Kidney (tissue), 13 donors: ENCODE measurements at regions not wholly inside any gene's neighbourhood (a gene's known extent, or its start where the extent isn't known, plus 50 kb on each side); places are given as distances from the start of the nearest gene placed in this dataset.
A peak's percentile ranks its signal among the peaks of the same experiment; 100 is the strongest.

ENCODE experiments used
- DNase-seq, 5 donors: peaks; one replicate each; pipeline ENCODE4 v3.0.0-alpha.2; 2013 to 2020
- FAIRE-seq: peaks from 2 replicates; lab custom pipeline; 2012; peaks lifted over from hg19 to GRCh38; lab: Jason Lieb, UNC
- H3K27ac ChIP-seq, 2 donors: one replicate each; pipeline ENCODE4 v1.7.0; 2013; ENCODE audit warnings: low read depth in 2 of 2, low read length in 2 of 2, inconsistent platforms in 1 of 2
- H3K27me3 ChIP-seq: one replicate; pipeline ENCODE4 v1.7.1; 2013; ENCODE audit warnings: low read length, inconsistent platforms; ENCODE audit not compliant: control insufficient read depth, insufficient read depth
- H3K36me3 ChIP-seq, 3 donors: one replicate each; pipeline versions ENCODE4 v1.7.0 to v1.7.1; 2013; ENCODE audit warnings: low read length in 3 of 3, control low read depth in 1 of 3, inconsistent platforms in 1 of 3; ENCODE audit not compliant: insufficient read depth in 3 of 3, control insufficient read depth in 2 of 3
- H3K4me1 ChIP-seq, 3 donors: one replicate each; pipeline versions ENCODE4 v1.7.0 to v1.7.1; 2013; ENCODE audit warnings: low read length in 3 of 3, inconsistent platforms in 1 of 3, low read depth in 1 of 3; ENCODE audit not compliant: control insufficient read depth in 2 of 3, insufficient read depth in 2 of 3
- H3K4me3 ChIP-seq, 3 donors: one replicate each; pipeline versions ENCODE4 v1.7.0 to v1.8.1; 2013; ENCODE audit warnings: low read length in 3 of 3, control low read depth in 1 of 3, inconsistent platforms in 1 of 3
- H3K9ac ChIP-seq, 3 donors: one replicate each; pipeline versions ENCODE4 v1.7.0 to v1.7.1; 2013; ENCODE audit warnings: low read length in 3 of 3, control low read depth in 1 of 3, inconsistent platforms in 1 of 3
- H3K9me3 ChIP-seq, 3 donors: one replicate each; pipeline versions ENCODE4 v1.7.0 to v1.7.1; 2013; ENCODE audit warnings: low read length in 3 of 3, control low read depth in 1 of 3, inconsistent platforms in 1 of 3; ENCODE audit not compliant: control insufficient read depth in 2 of 3, insufficient read depth in 1 of 3
- CTCF ChIP-seq: IDR thresholded peaks from 3 replicates; pipeline ENCODE4 v1.5.1; 2012; ENCODE audit warnings: mild to moderate bottlenecking, moderate library complexity, borderline replicate concordance; ENCODE audit not compliant: insufficient read depth; ENCODE audit errors: extremely low read depth
- intact Hi-C: fragments of 100-400 bp; cut with DNase I; formaldehyde crosslinking; loops from one replicate; pipeline ENCODE4 v1.11.1; 2022
- donor health status: control.
- donor health status: control.
- donor health status: control.
- donor health status: control.
- donor health status: control.
- donor health status: DM: yes; HTN: yes; CAD: no.
- donor health status: Normal renal cell carcinoma (clear cell type).

GRCh38 chr7:53218730-53219504 lies 183.5 kb downstream of the POM121L12 start:
- no peaks in the 10 kb centered on the region for H3K36me3 ChIP-seq
- no peaks in the 10 kb centered on the region for H3K4me1 ChIP-seq
- no peak for FAIRE-seq
- peak overlapping the region in 1 of 3 donors; percentile 22 for H3K9ac ChIP-seq
- DNase-seq: peak; percentile 43 to 68 (median 54)
- peak overlapping the region; percentile 36 to 58 (median 53) for H3K4me3 ChIP-seq
- H3K27me3 ChIP-seq: no peaks in the 10 kb centered on the region
- peaks cover 0 to 15% (median 4%) of the 10 kb centered on the region in 3 donors for H3K9me3 ChIP-seq
- intact Hi-C loops: no loop called here
- no peak for TF ChIP-seq CTCF
- H3K27ac ChIP-seq: no peak overlapping the region

- H3K9me3 ChIP-seq: no peaks in the 10 kb centered on the region
- H3K9ac ChIP-seq: no peak overlapping the region
- no peaks in the 10 kb centered on the region for H3K4me1 ChIP-seq
- DNase-seq (no peak), FAIRE-seq (no peak)
- H3K27ac ChIP-seq: no peak overlapping the region
- no peaks in the 10 kb centered on the region for H3K36me3 ChIP-seq
- H3K4me3 ChIP-seq: no peak overlapping the region
- no peak for TF ChIP-seq CTCF
- intact Hi-C loops: no loop called here
- H3K27me3 ChIP-seq: no peaks in the 10 kb centered on the region
Observed at GRCh38 chr7:53229202-53229601, 193.8 kb downstream of the POM121L12 start.

GRCh38 chr7:53237344-53237913 lies 202.0 kb downstream of the POM121L12 start:
- intact Hi-C loops: no loop called here
- Histone ChIP-seq H3K9ac (no peak overlapping the region), H3K4me1 (no peaks in the 10 kb centered on the region), H3K27ac (no peak overlapping the region), H3K4me3 (no peak overlapping the region), H3K9me3 (no peaks in the 10 kb centered on the region), H3K36me3 (no peaks in the 10 kb centered on the region), H3K27me3 (no peaks in the 10 kb centered on the region)
- no peak for TF ChIP-seq CTCF
- DNase-seq (no peak), FAIRE-seq (no peak)
